GM23338 (cell line): ENCODE measurements at regions not wholly inside any gene's neighbourhood (a gene's known extent, or its start where the extent isn't known, plus 50 kb on each side); places are given as distances from the start of the nearest gene placed in this dataset.

ENCODE experiments used
- ATAC-seq: fragments of 200-7000 bp; cut with Tn5 transposase; 3 replicates; pipeline ENCODE4 v1.9.1; 2020
- DNase-seq: peaks from one replicate; pipeline ENCODE4 v3.0.0-alpha.2; 2015; ENCODE audit warnings: low spot score
- H2AFZ ChIP-seq: fragments of 200-600 bp; sonication (generic); 2 replicates; pipeline ENCODE4 v1.8.0; 2016; ENCODE audit warnings: antibody characterized with exemption, mild to moderate bottlenecking, moderate library complexity
- H3F3A ChIP-seq: fragments of 200-600 bp; sonication (generic); replicated peaks from 2 replicates; pipeline ENCODE4 v1.8.0; 2017; ENCODE audit warnings: antibody characterized with exemption, mixed run types, low read depth
- H3K27ac ChIP-seq: fragments of 200-600 bp; sonication (generic); 2 replicates; pipeline ENCODE4 v1.6.1; 2016; ENCODE audit warnings: low read depth
- H3K27me3 ChIP-seq: fragments of 200-600 bp; sonication (generic); 2 replicates; pipeline ENCODE4 v1.8.0; 2016; ENCODE audit warnings: mild to moderate bottlenecking, mixed run types, moderate library complexity; ENCODE audit not compliant: insufficient read depth
- H3K36me3 ChIP-seq: fragments of 200-600 bp; sonication (generic); 2 replicates; pipeline ENCODE4 v1.8.0; 2016; ENCODE audit warnings: mild to moderate bottlenecking; ENCODE audit not compliant: insufficient read depth
- H3K4me1 ChIP-seq: fragments of 200-600 bp; sonication (generic); 2 replicates; pipeline ENCODE4 v1.8.0; 2016; ENCODE audit warnings: mild to moderate bottlenecking, moderate library complexity; ENCODE audit not compliant: insufficient read depth
- H3K4me2 ChIP-seq: fragments of 200-600 bp; sonication (generic); 2 replicates; pipeline ENCODE4 v1.7.1; 2017; ENCODE audit warnings: mixed run types
- H3K4me3 ChIP-seq: fragments of 200-600 bp; sonication (generic); 2 replicates; pipeline ENCODE4 v1.6.1; 2016; ENCODE audit warnings: mixed run types
- H3K79me2 ChIP-seq: fragments of 200-600 bp; sonication (generic); replicated peaks from 2 replicates; pipeline ENCODE4 v1.8.0; 2017; ENCODE audit warnings: mild to moderate bottlenecking; ENCODE audit not compliant: insufficient read depth
- H3K9me2 ChIP-seq: fragments of 200-600 bp; sonication (generic); 2 replicates; pipeline ENCODE4 v1.8.0; 2017; ENCODE audit not compliant: insufficient read depth
- H4K20me1 ChIP-seq: fragments of 200-600 bp; sonication (generic); replicated peaks from 2 replicates; pipeline ENCODE4 v1.8.0; 2017; ENCODE audit warnings: mild to moderate bottlenecking; ENCODE audit not compliant: insufficient read depth
- H3K27ac Mint-ChIP-seq: 2 replicates; pipeline ENCODE4 v1.8.0; 2020; ENCODE audit warnings: inconsistent platforms, mild to moderate bottlenecking, moderate library complexity, mixed read lengths
- H3K27me3 Mint-ChIP-seq: 3 replicates; pipeline ENCODE4 v1.8.0; 2022; ENCODE audit warnings: low read depth, mild to moderate bottlenecking, moderate library complexity, mixed read lengths, inconsistent platforms; ENCODE audit not compliant: insufficient read depth, poor library complexity
- H3K36me3 Mint-ChIP-seq: 3 replicates; pipeline ENCODE4 v1.8.0; 2021; ENCODE audit warnings: low read depth, mild to moderate bottlenecking, inconsistent platforms, moderate library complexity, mixed read lengths
- H3K4me1 Mint-ChIP-seq: 3 replicates; pipeline ENCODE4 v1.8.0; 2020; ENCODE audit warnings: mild to moderate bottlenecking, inconsistent platforms, mixed read lengths
- H3K4me3 Mint-ChIP-seq: 3 replicates; pipeline ENCODE4 v1.8.0; 2021; ENCODE audit warnings: moderate library complexity, mild to moderate bottlenecking, inconsistent platforms, mixed read lengths
- H3K9me3 Mint-ChIP-seq: 3 replicates; pipeline ENCODE4 v1.8.0; 2020; ENCODE audit warnings: moderate library complexity, mild to moderate bottlenecking, inconsistent platforms, mixed read lengths
- CREB1 ChIP-seq: fragments of 250-450 bp; sonication (Bioruptor Pico); IDR thresholded peaks from 2 replicates; pipeline ENCODE4 v1.5.0; 2020; ENCODE audit warnings: low read depth, mild to moderate bottlenecking, moderate library complexity
- EZH2 ChIP-seq: fragments of 200-600 bp; sonication (generic); IDR thresholded peaks from one replicate; pipeline ENCODE4 v1.8.0; 2017; ENCODE audit warnings: antibody characterized with exemption, mild to moderate bottlenecking, low read depth; ENCODE audit not compliant: unreplicated experiment
- EZH2phosphoT487 ChIP-seq: fragments of 200-600 bp; sonication (generic); IDR thresholded peaks from one replicate; pipeline ENCODE4 v1.8.1; 2018; ENCODE audit warnings: antibody characterized with exemption; ENCODE audit not compliant: unreplicated experiment
- JUNB ChIP-seq: IDR thresholded peaks from one replicate; pipeline ENCODE4 v1.6.1; 2016; ENCODE audit warnings: antibody characterized with exemption; ENCODE audit not compliant: unreplicated experiment
- NANOG ChIP-seq: IDR thresholded peaks from 2 replicates; pipeline ENCODE4 v1.6.1; 2016; ENCODE audit warnings: antibody characterized with exemption, borderline replicate concordance
- POLR2AphosphoS5 ChIP-seq: IDR thresholded peaks from 2 replicates; pipeline ENCODE4 v1.6.1; 2016; ENCODE audit warnings: antibody characterized with exemption, low read depth
- STAT1 ChIP-seq: IDR thresholded peaks from one replicate; pipeline ENCODE4 v1.6.1; 2016; ENCODE audit warnings: antibody characterized with exemption; ENCODE audit not compliant: unreplicated experiment
- ZNF114 ChIP-seq: fragments of 250-450 bp; sonication (Bioruptor Pico); IDR thresholded peaks from 2 replicates; pipeline ENCODE4 v1.5.0; 2020; ENCODE audit warnings: mild to moderate bottlenecking, moderate library complexity
- ZNF331 ChIP-seq: fragments of 250-450 bp; sonication (Bioruptor Pico); IDR thresholded peaks from 2 replicates; pipeline ENCODE4 v1.5.0; 2020; ENCODE audit warnings: low read depth, mild to moderate bottlenecking, moderate library complexity
- TF ChIP-seq, protein P1 (sequence below): IDR thresholded peaks from one replicate; pipeline ENCODE4 v1.6.1; 2018; ENCODE audit warnings: antibody characterized with exemption; ENCODE audit not compliant: unreplicated experiment
- TF ChIP-seq, protein P2 (sequence below): IDR thresholded peaks from 2 replicates; pipeline ENCODE4 v1.6.1; 2016; ENCODE audit warnings: antibody characterized with exemption
- TF ChIP-seq, protein P3 (sequence below), 2 experiments: fragments of 200-600 bp in 1 of 2; sonication (generic) in 1 of 2; conservative IDR thresholded peaks; 2 replicates each; pipeline versions ENCODE4 v1.5.1 to v1.6.1; 2016 to 2017; ENCODE audit warnings: antibody characterized with exemption in 2 of 2, low read depth in 2 of 2, mild to moderate bottlenecking in 2 of 2, moderate library complexity in 1 of 2
- TF ChIP-seq, protein P4 (sequence below): fragments of 250-450 bp; sonication (Bioruptor Pico); IDR thresholded peaks from 2 replicates; pipeline ENCODE4 v1.5.0; 2020; ENCODE audit warnings: mild to moderate bottlenecking, moderate library complexity

DNA sequence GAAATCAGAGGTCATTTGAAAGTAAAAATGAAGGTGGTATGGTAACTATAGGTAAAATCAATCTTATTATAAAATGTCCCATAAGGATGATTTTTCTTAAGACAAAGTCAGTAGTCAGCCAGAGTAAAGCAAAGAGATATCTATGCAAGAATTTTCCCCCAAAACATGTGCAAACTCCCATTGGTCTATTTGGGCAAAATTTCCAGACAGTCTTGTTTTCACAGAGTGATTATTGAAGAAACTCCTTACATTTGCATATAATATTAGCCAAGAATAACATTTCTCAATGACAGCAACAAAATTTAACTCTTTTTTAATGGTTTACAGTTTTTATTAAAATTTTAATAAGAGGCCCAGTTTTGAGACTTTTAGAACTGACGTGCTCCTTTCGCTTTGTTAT lies 406.1 kb upstream of the GRAMD2B start:
- H3K27me3 Mint-ChIP-seq: peaks cover 2% of the 10 kb centered on the region
- no peaks in the 10 kb centered on the region for H3F3A ChIP-seq
- peaks cover 49% of the 10 kb centered on the region for H3K4me1 ChIP-seq
- H4K20me1 ChIP-seq: no peaks in the 10 kb centered on the region
- no peaks in the 10 kb centered on the region for H3K79me2 ChIP-seq
- H3K9me2 ChIP-seq: no peaks in the 10 kb centered on the region
- no peak overlapping the region for H3K4me3 ChIP-seq
- peaks cover 7% of the 10 kb centered on the region; the same call in 1 of the 3 replicates for H3K9me3 Mint-ChIP-seq
- H3K27me3 ChIP-seq: no peaks in the 10 kb centered on the region
- no peak overlapping the region for H3K27ac Mint-ChIP-seq
- H3K36me3 Mint-ChIP-seq: peaks cover 16% of the 10 kb centered on the region
- DNase-seq: no peak
- TF ChIP-seq EZH2 (no peak), JUNB (no peak), ZNF114 (CRISPR knock-in tag) (no peak), CREB1 (no peak), STAT1 (no peak), POLR2AphosphoS5 (no peak), EZH2phosphoT487 (no peak), NANOG (no peak), ZNF331 (CRISPR knock-in tag) (no peak)
- TF ChIP-seq, protein P1, sequence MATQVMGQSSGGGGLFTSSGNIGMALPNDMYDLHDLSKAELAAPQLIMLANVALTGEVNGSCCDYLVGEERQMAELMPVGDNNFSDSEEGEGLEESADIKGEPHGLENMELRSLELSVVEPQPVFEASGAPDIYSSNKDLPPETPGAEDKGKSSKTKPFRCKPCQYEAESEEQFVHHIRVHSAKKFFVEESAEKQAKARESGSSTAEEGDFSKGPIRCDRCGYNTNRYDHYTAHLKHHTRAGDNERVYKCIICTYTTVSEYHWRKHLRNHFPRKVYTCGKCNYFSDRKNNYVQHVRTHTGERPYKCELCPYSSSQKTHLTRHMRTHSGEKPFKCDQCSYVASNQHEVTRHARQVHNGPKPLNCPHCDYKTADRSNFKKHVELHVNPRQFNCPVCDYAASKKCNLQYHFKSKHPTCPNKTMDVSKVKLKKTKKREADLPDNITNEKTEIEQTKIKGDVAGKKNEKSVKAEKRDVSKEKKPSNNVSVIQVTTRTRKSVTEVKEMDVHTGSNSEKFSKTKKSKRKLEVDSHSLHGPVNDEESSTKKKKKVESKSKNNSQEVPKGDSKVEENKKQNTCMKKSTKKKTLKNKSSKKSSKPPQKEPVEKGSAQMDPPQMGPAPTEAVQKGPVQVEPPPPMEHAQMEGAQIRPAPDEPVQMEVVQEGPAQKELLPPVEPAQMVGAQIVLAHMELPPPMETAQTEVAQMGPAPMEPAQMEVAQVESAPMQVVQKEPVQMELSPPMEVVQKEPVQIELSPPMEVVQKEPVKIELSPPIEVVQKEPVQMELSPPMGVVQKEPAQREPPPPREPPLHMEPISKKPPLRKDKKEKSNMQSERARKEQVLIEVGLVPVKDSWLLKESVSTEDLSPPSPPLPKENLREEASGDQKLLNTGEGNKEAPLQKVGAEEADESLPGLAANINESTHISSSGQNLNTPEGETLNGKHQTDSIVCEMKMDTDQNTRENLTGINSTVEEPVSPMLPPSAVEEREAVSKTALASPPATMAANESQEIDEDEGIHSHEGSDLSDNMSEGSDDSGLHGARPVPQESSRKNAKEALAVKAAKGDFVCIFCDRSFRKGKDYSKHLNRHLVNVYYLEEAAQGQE: no peak
- TF ChIP-seq, protein P2, sequence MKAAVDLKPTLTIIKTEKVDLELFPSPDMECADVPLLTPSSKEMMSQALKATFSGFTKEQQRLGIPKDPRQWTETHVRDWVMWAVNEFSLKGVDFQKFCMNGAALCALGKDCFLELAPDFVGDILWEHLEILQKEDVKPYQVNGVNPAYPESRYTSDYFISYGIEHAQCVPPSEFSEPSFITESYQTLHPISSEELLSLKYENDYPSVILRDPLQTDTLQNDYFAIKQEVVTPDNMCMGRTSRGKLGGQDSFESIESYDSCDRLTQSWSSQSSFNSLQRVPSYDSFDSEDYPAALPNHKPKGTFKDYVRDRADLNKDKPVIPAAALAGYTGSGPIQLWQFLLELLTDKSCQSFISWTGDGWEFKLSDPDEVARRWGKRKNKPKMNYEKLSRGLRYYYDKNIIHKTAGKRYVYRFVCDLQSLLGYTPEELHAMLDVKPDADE: no peak
- TF ChIP-seq, protein P3, sequence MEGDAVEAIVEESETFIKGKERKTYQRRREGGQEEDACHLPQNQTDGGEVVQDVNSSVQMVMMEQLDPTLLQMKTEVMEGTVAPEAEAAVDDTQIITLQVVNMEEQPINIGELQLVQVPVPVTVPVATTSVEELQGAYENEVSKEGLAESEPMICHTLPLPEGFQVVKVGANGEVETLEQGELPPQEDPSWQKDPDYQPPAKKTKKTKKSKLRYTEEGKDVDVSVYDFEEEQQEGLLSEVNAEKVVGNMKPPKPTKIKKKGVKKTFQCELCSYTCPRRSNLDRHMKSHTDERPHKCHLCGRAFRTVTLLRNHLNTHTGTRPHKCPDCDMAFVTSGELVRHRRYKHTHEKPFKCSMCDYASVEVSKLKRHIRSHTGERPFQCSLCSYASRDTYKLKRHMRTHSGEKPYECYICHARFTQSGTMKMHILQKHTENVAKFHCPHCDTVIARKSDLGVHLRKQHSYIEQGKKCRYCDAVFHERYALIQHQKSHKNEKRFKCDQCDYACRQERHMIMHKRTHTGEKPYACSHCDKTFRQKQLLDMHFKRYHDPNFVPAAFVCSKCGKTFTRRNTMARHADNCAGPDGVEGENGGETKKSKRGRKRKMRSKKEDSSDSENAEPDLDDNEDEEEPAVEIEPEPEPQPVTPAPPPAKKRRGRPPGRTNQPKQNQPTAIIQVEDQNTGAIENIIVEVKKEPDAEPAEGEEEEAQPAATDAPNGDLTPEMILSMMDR (conservative IDR thresholded peaks at IDR 0.05; ENCODE audit: low read depth in 2 of 2): no peak
- TF ChIP-seq, protein P4, sequence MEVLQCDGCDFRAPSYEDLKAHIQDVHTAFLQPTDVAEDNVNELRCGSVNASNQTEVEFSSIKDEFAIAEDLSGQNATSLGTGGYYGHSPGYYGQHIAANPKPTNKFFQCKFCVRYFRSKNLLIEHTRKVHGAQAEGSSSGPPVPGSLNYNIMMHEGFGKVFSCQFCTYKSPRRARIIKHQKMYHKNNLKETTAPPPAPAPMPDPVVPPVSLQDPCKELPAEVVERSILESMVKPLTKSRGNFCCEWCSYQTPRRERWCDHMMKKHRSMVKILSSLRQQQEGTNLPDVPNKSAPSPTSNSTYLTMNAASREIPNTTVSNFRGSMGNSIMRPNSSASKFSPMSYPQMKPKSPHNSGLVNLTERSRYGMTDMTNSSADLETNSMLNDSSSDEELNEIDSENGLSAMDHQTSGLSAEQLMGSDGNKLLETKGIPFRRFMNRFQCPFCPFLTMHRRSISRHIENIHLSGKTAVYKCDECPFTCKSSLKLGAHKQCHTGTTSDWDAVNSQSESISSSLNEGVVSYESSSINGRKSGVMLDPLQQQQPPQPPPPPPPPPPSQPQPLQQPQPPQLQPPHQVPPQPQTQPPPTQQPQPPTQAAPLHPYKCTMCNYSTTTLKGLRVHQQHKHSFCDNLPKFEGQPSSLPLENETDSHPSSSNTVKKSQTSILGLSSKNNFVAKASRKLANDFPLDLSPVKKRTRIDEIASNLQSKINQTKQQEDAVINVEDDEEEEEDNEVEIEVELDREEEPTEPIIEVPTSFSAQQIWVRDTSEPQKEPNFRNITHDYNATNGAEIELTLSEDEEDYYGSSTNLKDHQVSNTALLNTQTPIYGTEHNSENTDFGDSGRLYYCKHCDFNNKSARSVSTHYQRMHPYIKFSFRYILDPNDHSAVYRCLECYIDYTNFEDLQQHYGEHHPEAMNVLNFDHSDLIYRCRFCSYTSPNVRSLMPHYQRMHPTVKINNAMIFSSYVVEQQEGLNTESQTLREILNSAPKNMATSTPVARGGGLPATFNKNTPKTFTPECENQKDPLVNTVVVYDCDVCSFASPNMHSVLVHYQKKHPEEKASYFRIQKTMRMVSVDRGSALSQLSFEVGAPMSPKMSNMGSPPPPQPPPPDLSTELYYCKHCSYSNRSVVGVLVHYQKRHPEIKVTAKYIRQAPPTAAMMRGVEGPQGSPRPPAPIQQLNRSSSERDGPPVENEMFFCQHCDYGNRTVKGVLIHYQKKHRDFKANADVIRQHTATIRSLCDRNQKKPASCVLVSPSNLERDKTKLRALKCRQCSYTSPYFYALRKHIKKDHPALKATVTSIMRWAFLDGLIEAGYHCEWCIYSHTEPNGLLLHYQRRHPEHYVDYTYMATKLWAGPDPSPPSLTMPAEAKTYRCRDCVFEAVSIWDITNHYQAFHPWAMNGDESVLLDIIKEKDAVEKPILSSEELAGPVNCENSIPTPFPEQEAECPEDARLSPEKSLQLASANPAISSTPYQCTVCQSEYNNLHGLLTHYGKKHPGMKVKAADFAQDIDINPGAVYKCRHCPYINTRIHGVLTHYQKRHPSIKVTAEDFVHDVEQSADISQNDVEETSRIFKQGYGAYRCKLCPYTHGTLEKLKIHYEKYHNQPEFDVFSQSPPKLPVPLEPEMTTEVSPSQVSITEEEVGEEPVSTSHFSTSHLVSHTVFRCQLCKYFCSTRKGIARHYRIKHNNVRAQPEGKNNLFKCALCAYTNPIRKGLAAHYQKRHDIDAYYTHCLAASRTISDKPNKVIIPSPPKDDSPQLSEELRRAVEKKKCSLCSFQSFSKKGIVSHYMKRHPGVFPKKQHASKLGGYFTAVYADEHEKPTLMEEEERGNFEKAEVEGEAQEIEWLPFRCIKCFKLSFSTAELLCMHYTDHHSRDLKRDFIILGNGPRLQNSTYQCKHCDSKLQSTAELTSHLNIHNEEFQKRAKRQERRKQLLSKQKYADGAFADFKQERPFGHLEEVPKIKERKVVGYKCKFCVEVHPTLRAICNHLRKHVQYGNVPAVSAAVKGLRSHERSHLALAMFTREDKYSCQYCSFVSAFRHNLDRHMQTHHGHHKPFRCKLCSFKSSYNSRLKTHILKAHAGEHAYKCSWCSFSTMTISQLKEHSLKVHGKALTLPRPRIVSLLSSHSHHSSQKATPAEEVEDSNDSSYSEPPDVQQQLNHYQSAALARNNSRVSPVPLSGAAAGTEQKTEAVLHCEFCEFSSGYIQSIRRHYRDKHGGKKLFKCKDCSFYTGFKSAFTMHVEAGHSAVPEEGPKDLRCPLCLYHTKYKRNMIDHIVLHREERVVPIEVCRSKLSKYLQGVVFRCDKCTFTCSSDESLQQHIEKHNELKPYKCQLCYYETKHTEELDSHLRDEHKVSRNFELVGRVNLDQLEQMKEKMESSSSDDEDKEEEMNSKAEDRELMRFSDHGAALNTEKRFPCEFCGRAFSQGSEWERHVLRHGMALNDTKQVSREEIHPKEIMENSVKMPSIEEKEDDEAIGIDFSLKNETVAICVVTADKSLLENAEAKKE (CRISPR knock-in tag): no peak
- H3K4me1 Mint-ChIP-seq: peaks cover 46% of the 10 kb centered on the region
- ATAC-seq: no peak
- H2AFZ ChIP-seq: no peak overlapping the region
- no peaks in the 10 kb centered on the region for H3K36me3 ChIP-seq
- H3K27ac ChIP-seq: no peak overlapping the region
- H3K4me3 Mint-ChIP-seq: no peak overlapping the region
- peak overlapping the region; percentile 1; the same call in 1 of the 2 replicates for H3K4me2 ChIP-seq
